H9 (cell line): ENCODE measurements at regions not wholly inside any gene's neighbourhood (a gene's known extent, or its start where the extent isn't known, plus 50 kb on each side); places are given as distances from the start of the nearest gene placed in this dataset.

Experiments
- DNase-seq: peaks from one replicate; pipeline ENCODE4 v3.0.0-alpha.2; 2017
- H2AFZ ChIP-seq: one replicate; pipeline ENCODE4 v1.6.1; 2013; ENCODE audit warnings: mild to moderate bottlenecking, low read length, control low read depth, moderate library complexity
- H2AK5ac ChIP-seq: 2 replicates; pipeline ENCODE4 v1.6.1; 2013; ENCODE audit warnings: low read length, control low read depth, mixed read lengths; ENCODE audit not compliant: insufficient read length
- H2BK120ac ChIP-seq: one replicate; pipeline ENCODE4 v1.6.1; 2013; ENCODE audit warnings: low read depth, mild to moderate bottlenecking, low read length, control low read depth, inconsistent platforms; ENCODE audit not compliant: poor library complexity, severe bottlenecking
- H2BK12ac ChIP-seq: 2 replicates; pipeline ENCODE4 v1.6.1; 2013; ENCODE audit warnings: low read length, control low read depth, mixed read lengths, low read depth; ENCODE audit not compliant: insufficient read length
- H2BK15ac ChIP-seq: 2 replicates; pipeline ENCODE4 v1.6.1; 2013; ENCODE audit warnings: low read depth, low read length, control low read depth
- H2BK20ac ChIP-seq: one replicate; pipeline ENCODE4 v1.6.1; 2013; ENCODE audit warnings: low read depth, mild to moderate bottlenecking, low read length, control low read depth, inconsistent platforms; ENCODE audit not compliant: poor library complexity, severe bottlenecking
- H2BK5ac ChIP-seq: 2 replicates; pipeline ENCODE4 v1.6.1; 2013; ENCODE audit warnings: low read length, control low read depth, mixed read lengths; ENCODE audit not compliant: insufficient read length
- H3K14ac ChIP-seq: 2 replicates; pipeline ENCODE4 v1.6.1; 2013; ENCODE audit warnings: low read length, control low read depth; ENCODE audit not compliant: insufficient read depth
- H3K18ac ChIP-seq: 2 replicates; pipeline ENCODE4 v1.6.1; 2013; ENCODE audit warnings: low read depth, mild to moderate bottlenecking, mixed read lengths, low read length, control low read depth; ENCODE audit not compliant: insufficient read length
- H3K23ac ChIP-seq: 2 replicates; pipeline ENCODE4 v1.6.1; 2013; ENCODE audit warnings: low read length, control low read depth, mixed read lengths, low read depth; ENCODE audit not compliant: insufficient read length
- H3K23me2 ChIP-seq: 2 replicates; pipeline ENCODE4 v1.6.1; 2013; ENCODE audit warnings: low read depth, mild to moderate bottlenecking, mixed read lengths, low read length, control low read depth; ENCODE audit not compliant: insufficient read length, poor library complexity, severe bottlenecking
- H3K27ac ChIP-seq: 2 replicates; pipeline ENCODE4 v1.5.1; 2013; ENCODE audit warnings: low read length, control low read depth, mixed read lengths, low read depth; ENCODE audit not compliant: insufficient read length
- H3K27me3 ChIP-seq: 2 replicates; pipeline ENCODE4 v1.6.1; 2013; ENCODE audit warnings: low read length, control low read depth, inconsistent platforms; ENCODE audit not compliant: insufficient read depth
- H3K4ac ChIP-seq: 2 replicates; pipeline ENCODE4 v1.6.1; 2013; ENCODE audit warnings: low read depth, mild to moderate bottlenecking, control low read depth, inconsistent platforms, low read length, moderate library complexity
- H3K4me1 ChIP-seq: 2 replicates; pipeline ENCODE4 v1.6.1; 2013; ENCODE audit warnings: low read length, control low read depth, inconsistent platforms; ENCODE audit not compliant: insufficient read depth
- H3K4me2 ChIP-seq: 2 replicates; pipeline ENCODE4 v1.6.1; 2013; ENCODE audit warnings: low read length, control low read depth, mixed read lengths; ENCODE audit not compliant: insufficient read length, insufficient read depth
- H3K56ac ChIP-seq: 2 replicates; pipeline ENCODE4 v1.6.1; 2013; ENCODE audit warnings: low read depth, mild to moderate bottlenecking, mixed read lengths, low read length, control low read depth; ENCODE audit not compliant: insufficient read length
- H3K79me1 ChIP-seq: 2 replicates; pipeline ENCODE4 v1.6.1; 2013; ENCODE audit warnings: low read depth, mild to moderate bottlenecking, moderate library complexity, low read length, control low read depth, inconsistent platforms; ENCODE audit not compliant: insufficient read depth, poor library complexity, severe bottlenecking
- H3K79me2 ChIP-seq: 2 replicates; pipeline ENCODE4 v1.6.1; 2013; ENCODE audit warnings: low read length, control low read depth, inconsistent platforms; ENCODE audit not compliant: insufficient read depth
- H3K9ac ChIP-seq: 2 replicates; pipeline ENCODE4 v1.6.1; 2013; ENCODE audit warnings: low read length, control low read depth, mixed read lengths; ENCODE audit not compliant: insufficient read length; ENCODE audit errors: extremely low read depth
- H3K9me3 ChIP-seq: one replicate; pipeline ENCODE4 v1.6.1; 2013; ENCODE audit warnings: low read depth, low read length, inconsistent platforms; ENCODE audit not compliant: control insufficient read depth
- H3T11ph ChIP-seq: one replicate; pipeline ENCODE4 v1.6.1; 2013; ENCODE audit warnings: mild to moderate bottlenecking, low read length, control low read depth, inconsistent platforms
- H4K20me1 ChIP-seq: one replicate; pipeline ENCODE4 v1.6.1; 2013; ENCODE audit not compliant: control insufficient read depth, insufficient read length, insufficient read depth
- H4K5ac ChIP-seq: 2 replicates; pipeline ENCODE4 v1.6.1; 2013; ENCODE audit warnings: low read depth, mild to moderate bottlenecking, mixed read lengths, low read length, control low read depth; ENCODE audit not compliant: insufficient read length
- H4K8ac ChIP-seq: replicated peaks from 2 replicates; pipeline ENCODE4 v1.6.1; 2013; ENCODE audit warnings: low read length, control low read depth, mixed read lengths, low read depth; ENCODE audit not compliant: insufficient read length
- H4K91ac ChIP-seq: 2 replicates; pipeline ENCODE4 v1.6.1; 2013; ENCODE audit warnings: low read depth, mild to moderate bottlenecking, moderate library complexity, mixed read lengths, low read length, control low read depth; ENCODE audit not compliant: insufficient read length
- H3K27ac Mint-ChIP-seq, 3 experiments: 2 replicates in 2 of 3; 3 replicates in 1 of 3; pipeline ENCODE4 v1.8.0; 2020 to 2021; ENCODE audit warnings: mixed read lengths in 3 of 3, mild to moderate bottlenecking in 1 of 3, moderate library complexity in 1 of 3
- H3K27me3 Mint-ChIP-seq: 2 replicates; pipeline ENCODE4 v1.8.0; 2021; ENCODE audit warnings: low read depth, mild to moderate bottlenecking, moderate library complexity, mixed read lengths
- H3K36me3 Mint-ChIP-seq, 3 experiments: 2 replicates in 2 of 3; 3 replicates in 1 of 3; pipeline ENCODE4 v1.8.0; 2020 to 2021; ENCODE audit warnings: low read depth in 3 of 3, mixed read lengths in 3 of 3; ENCODE audit not compliant: insufficient read depth in 1 of 3
- H3K4me1 Mint-ChIP-seq, 2 experiments: 2 replicates each; pipeline ENCODE4 v1.8.0; 2020; ENCODE audit warnings: mixed read lengths in 2 of 2
- H3K4me3 Mint-ChIP-seq, 2 experiments: 2 replicates in 1 of 2; 3 replicates in 1 of 2; pipeline ENCODE4 v1.8.0; 2020 to 2021; ENCODE audit warnings: mild to moderate bottlenecking in 2 of 2, mixed read lengths in 2 of 2, moderate library complexity in 1 of 2
- H3K9me3 Mint-ChIP-seq, 2 experiments: 2 replicates in 1 of 2; 3 replicates in 1 of 2; pipeline ENCODE4 v1.8.0; 2020; ENCODE audit warnings: mild to moderate bottlenecking in 2 of 2, mixed read lengths in 2 of 2, moderate library complexity in 1 of 2
- WGBS: extraction: QIAGEN DNeasy Blood & Tissue Kit; methylation state at CpG from one replicate; pipeline ENCODE4 v1.1.7; 2013; ENCODE audit warnings: missing lambda C conversion rate, low lambda C conversion rate, mixed read lengths; ENCODE audit not compliant: insufficient read length; ENCODE audit errors: extremely low coverage; 5-methylcytosine and 5-hydroxymethylcytosine counted together
- TF ChIP-seq, protein P1 (sequence below): fragments of 200-600 bp; sonication (generic); conservative IDR thresholded peaks from 3 replicates; pipeline ENCODE4 v1.8.0; 2021; ENCODE audit warnings: antibody characterized with exemption, mild to moderate bottlenecking

DNA sequence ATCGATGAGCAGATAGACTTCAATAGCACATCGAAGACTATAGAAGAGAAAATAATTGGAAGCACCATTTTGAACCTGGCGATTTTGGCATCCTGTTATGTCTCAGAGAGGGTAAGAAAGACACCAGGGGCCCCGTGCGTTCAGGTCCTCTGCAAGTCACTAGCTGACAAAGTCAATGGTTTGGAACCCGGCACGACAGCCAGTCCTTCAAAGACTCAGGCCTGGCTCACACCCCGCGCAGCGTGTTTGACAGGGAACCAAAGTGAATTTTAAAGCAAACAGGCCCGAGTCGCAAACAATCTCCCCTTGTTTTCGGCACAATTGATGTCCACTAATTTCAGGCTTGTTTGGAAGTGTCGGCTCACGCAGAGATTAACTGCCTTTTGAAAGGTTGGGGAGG lies 716.6 kb downstream of the BRD1 start:
- no peaks in the 10 kb centered on the region for H3K27me3 ChIP-seq
- no peaks in the 10 kb centered on the region for H3K23me2 ChIP-seq
- H3K79me1 ChIP-seq: no peaks in the 10 kb centered on the region
- WGBS: 100% methylated on average over 1 of the region's 15 CpGs
- TF ChIP-seq, protein P1, sequence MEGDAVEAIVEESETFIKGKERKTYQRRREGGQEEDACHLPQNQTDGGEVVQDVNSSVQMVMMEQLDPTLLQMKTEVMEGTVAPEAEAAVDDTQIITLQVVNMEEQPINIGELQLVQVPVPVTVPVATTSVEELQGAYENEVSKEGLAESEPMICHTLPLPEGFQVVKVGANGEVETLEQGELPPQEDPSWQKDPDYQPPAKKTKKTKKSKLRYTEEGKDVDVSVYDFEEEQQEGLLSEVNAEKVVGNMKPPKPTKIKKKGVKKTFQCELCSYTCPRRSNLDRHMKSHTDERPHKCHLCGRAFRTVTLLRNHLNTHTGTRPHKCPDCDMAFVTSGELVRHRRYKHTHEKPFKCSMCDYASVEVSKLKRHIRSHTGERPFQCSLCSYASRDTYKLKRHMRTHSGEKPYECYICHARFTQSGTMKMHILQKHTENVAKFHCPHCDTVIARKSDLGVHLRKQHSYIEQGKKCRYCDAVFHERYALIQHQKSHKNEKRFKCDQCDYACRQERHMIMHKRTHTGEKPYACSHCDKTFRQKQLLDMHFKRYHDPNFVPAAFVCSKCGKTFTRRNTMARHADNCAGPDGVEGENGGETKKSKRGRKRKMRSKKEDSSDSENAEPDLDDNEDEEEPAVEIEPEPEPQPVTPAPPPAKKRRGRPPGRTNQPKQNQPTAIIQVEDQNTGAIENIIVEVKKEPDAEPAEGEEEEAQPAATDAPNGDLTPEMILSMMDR: no peak
- no peak overlapping the region for H4K5ac ChIP-seq
- H2BK20ac ChIP-seq: no peak overlapping the region
- Mint-ChIP-seq H3K27ac (no peak overlapping the region), H3K4me3 (no peak overlapping the region), H3K36me3 (no peaks in the 10 kb centered on the region), H3K9me3 (no peaks in the 10 kb centered on the region), H3K4me1 (no peaks in the 10 kb centered on the region), H3K27me3 (peaks cover 7% of the 10 kb centered on the region)
- no peak overlapping the region for H3K18ac ChIP-seq
- no peak overlapping the region for H2BK12ac ChIP-seq
- no peak overlapping the region for H3K4me2 ChIP-seq
- no peak for DNase-seq
- no peaks in the 10 kb centered on the region for H4K20me1 ChIP-seq
- H3K9ac ChIP-seq: no peak overlapping the region
- no peak overlapping the region for H3K4ac ChIP-seq
- H4K91ac ChIP-seq: no peak overlapping the region
- H2BK15ac ChIP-seq: no peak overlapping the region
- H3K4me1 ChIP-seq: no peaks in the 10 kb centered on the region
- no peak overlapping the region for H3T11ph ChIP-seq
- H3K79me2 ChIP-seq: no peaks in the 10 kb centered on the region
- H3K27ac ChIP-seq: no peak overlapping the region
- no peak overlapping the region for H4K8ac ChIP-seq
- H3K56ac ChIP-seq: no peak overlapping the region
- no peaks in the 10 kb centered on the region for H3K9me3 ChIP-seq
- H3K23ac ChIP-seq: no peak overlapping the region
- H3K14ac ChIP-seq: no peak overlapping the region; the same call in 1 of the 2 replicates
- H2BK120ac ChIP-seq: no peak overlapping the region
- H2AK5ac ChIP-seq: no peak overlapping the region
- H2AFZ ChIP-seq: no peak overlapping the region
- H2BK5ac ChIP-seq: no peak overlapping the region
